HepG2 (cell line): ENCODE measurements at regions not wholly inside any gene's neighbourhood (a gene's known extent, or its start where the extent isn't known, plus 50 kb on each side); places are given as distances from the start of the nearest gene placed in this dataset.

Experiments used
- ATAC-seq: fragments of 200-7000 bp; cut with Tn5 transposase; 3 replicates; pipeline ENCODE4 v1.9.1; 2020; ENCODE audit warnings: mild to moderate bottlenecking, moderate library complexity
- BruUV-seq: library from RNA; stranded (reverse); fragments of 400-500 nt; replicated peaks from 2 replicates; lab custom pipeline; 2021; lab: Mats Ljungman, UMichigan
- CTCF ChIA-PET: fragments of 300-600 bp; formaldehyde crosslinking; extraction: SDS; loops from one replicate; lab custom pipeline; 2021; ENCODE audit warnings: low total read pairs, inconsistent platforms, low intra/inter-chr PET ratio; lab: Yijun Ruan, JAX
- POLR2A ChIA-PET: fragments of 350-600 bp; sonication (Branson Sonifier 250); formaldehyde crosslinking; loops from one replicate; lab custom pipeline; 2020; ENCODE audit warnings: antibody characterized with exemption, inconsistent platforms; lab: Yijun Ruan, JAX
- DNase-seq: peaks from one replicate; pipeline ENCODE4 v3.0.0-alpha.2; 2015; ENCODE audit warnings: low spot score
- FAIRE-seq: peaks from 3 replicates; lab custom pipeline; 2011; peaks lifted over from hg19 to GRCh38; lab: Jason Lieb, UNC
- H2AFZ ChIP-seq: one replicate; pipeline ENCODE4 v1.6.1; 2011; ENCODE audit warnings: low read length, inconsistent platforms
- H3K27ac ChIP-seq: fragments of 300-600 bp; 3 replicates; pipeline ENCODE4 v1.8.0; 2011; ENCODE audit warnings: mixed run types, mild to moderate bottlenecking, mixed read lengths, low read length, inconsistent platforms; ENCODE audit not compliant: insufficient read depth; ENCODE audit errors: extremely low read length
- H3K27me3 ChIP-seq, 2 experiments: fragments of 200-600 bp in 1 of 2; 2 replicates in 1 of 2; 3 replicates in 1 of 2; pipeline versions ENCODE4 v1.6.0 to v1.8.0; 2011; ENCODE audit warnings: low read length in 2 of 2, mild to moderate bottlenecking in 2 of 2, moderate library complexity in 2 of 2, inconsistent platforms in 1 of 2; ENCODE audit not compliant: insufficient read depth in 2 of 2, control insufficient read depth in 1 of 2
- H3K36me3 ChIP-seq, 2 experiments: fragments of 200-600 bp in 1 of 2; replicated peaks in 1 of 2; 2 replicates in 1 of 2; 3 replicates in 1 of 2; pipeline versions ENCODE4 v1.5.1 to v1.8.0; 2011; ENCODE audit warnings: low read length in 2 of 2, inconsistent platforms in 1 of 2; ENCODE audit not compliant: insufficient read depth in 2 of 2, control insufficient read depth in 1 of 2
- H3K4me1 ChIP-seq: 2 replicates; pipeline ENCODE4 v1.5.1; 2012; ENCODE audit warnings: low read length, inconsistent platforms; ENCODE audit not compliant: insufficient read depth
- H3K4me2 ChIP-seq: 2 replicates; pipeline ENCODE4 v1.6.0; 2011; ENCODE audit warnings: low read depth, low read length, inconsistent platforms
- H3K4me3 ChIP-seq, 3 experiments: fragments of 200-600 bp in 1 of 3; sonication (generic), shearing (Covaris generic) in 1 of 3; replicated peaks in 1 of 3; 2 replicates each; pipeline ENCODE4 v1.5.1; 2011 to 2016; ENCODE audit warnings: low read length in 3 of 3, inconsistent platforms in 2 of 3, low read depth in 2 of 3, mild to moderate bottlenecking in 2 of 3, control low read depth in 1 of 3, mixed read lengths in 1 of 3; ENCODE audit not compliant: insufficient read depth in 1 of 3
- H3K79me2 ChIP-seq: one replicate; pipeline ENCODE4 v1.6.1; 2011; ENCODE audit warnings: low read length, inconsistent platforms; ENCODE audit not compliant: insufficient read depth
- H3K9ac ChIP-seq: 2 replicates; pipeline ENCODE4 v1.6.0; 2011; ENCODE audit warnings: mild to moderate bottlenecking, low read depth, low read length, inconsistent platforms; ENCODE audit not compliant: insufficient read depth
- H3K9me3 ChIP-seq: 2 replicates; pipeline ENCODE4 v1.5.1; 2012; ENCODE audit warnings: mild to moderate bottlenecking, low read length
- H4K20me1 ChIP-seq: 2 replicates; pipeline ENCODE4 v1.6.0; 2011; ENCODE audit warnings: inconsistent platforms, mild to moderate bottlenecking, low read length, moderate library complexity; ENCODE audit not compliant: insufficient read depth
- FIP1L1 ChIP-seq: fragments of 200-400 bp; formaldehyde crosslinking; IDR thresholded peaks from 2 replicates; pipeline ENCODE4 v1.6.1; 2018; ENCODE audit warnings: low read depth, mild to moderate bottlenecking, low read length, moderate library complexity, borderline replicate concordance; ENCODE audit not compliant: insufficient read depth
- HNRNPLL ChIP-seq: fragments of 200-400 bp; formaldehyde crosslinking; IDR thresholded peaks from 2 replicates; pipeline ENCODE4 v1.6.1; 2017; ENCODE audit warnings: mild to moderate bottlenecking, low read depth, low read length; ENCODE audit not compliant: poor library complexity, severe bottlenecking
- ISL2 ChIP-seq: sonication (generic); formaldehyde crosslinking; IDR thresholded peaks from 2 replicates; pipeline ENCODE4 v1.5.0; 2020; ENCODE audit warnings: missing genetic modification reagents
- KLF15 ChIP-seq: sonication (generic); formaldehyde crosslinking; IDR thresholded peaks from 2 replicates; pipeline ENCODE4 v1.8.1; 2023; ENCODE audit warnings: borderline replicate concordance, mild to moderate bottlenecking, inconsistent platforms, missing genetic modification reagents, mixed read lengths
- MAX ChIP-seq: IDR thresholded peaks from 2 replicates; pipeline ENCODE4 v1.6.1; 2012; ENCODE audit warnings: inconsistent platforms
- PLRG1 ChIP-seq: fragments of 450-650 bp; conservative IDR thresholded peaks from 2 replicates; pipeline ENCODE4 v1.6.1; 2016
- SP2 ChIP-seq: sonication (generic); formaldehyde crosslinking; IDR thresholded peaks from 2 replicates; pipeline ENCODE4 v1.5.1; 2020; ENCODE audit warnings: mild to moderate bottlenecking, missing genetic modification reagents
- TARDBP ChIP-seq: sonication (generic); formaldehyde crosslinking; IDR thresholded peaks from 2 replicates; pipeline ENCODE4 v1.8.0; 2022; ENCODE audit warnings: mild to moderate bottlenecking, missing genetic modification reagents
- TBL1XR1 ChIP-seq: fragments of 150-350 bp; IDR thresholded peaks from 2 replicates; pipeline ENCODE4 v1.6.1; 2014; ENCODE audit warnings: borderline replicate concordance, low read length; ENCODE audit not compliant: partially characterized antibody
- TOE1 ChIP-seq: sonication (generic); formaldehyde crosslinking; IDR thresholded peaks from 2 replicates; pipeline ENCODE4 v1.4.0; 2020; ENCODE audit warnings: mild to moderate bottlenecking, missing genetic modification reagents
- ZBTB14 ChIP-seq: sonication (generic); formaldehyde crosslinking; IDR thresholded peaks from 2 replicates; pipeline ENCODE4 v1.4.0; 2020; ENCODE audit warnings: missing genetic modification reagents
- ZNF143 ChIP-seq: sonication (generic); formaldehyde crosslinking; IDR thresholded peaks from 2 replicates; pipeline ENCODE4 v1.4.0; 2020; ENCODE audit warnings: missing genetic modification reagents
- ZNF326 ChIP-seq: sonication (generic); formaldehyde crosslinking; IDR thresholded peaks from 2 replicates; pipeline ENCODE4 v1.4.0; 2020; ENCODE audit warnings: missing genetic modification reagents, borderline replicate concordance
- ZNF432 ChIP-seq: sonication (generic); formaldehyde crosslinking; IDR thresholded peaks from 2 replicates; pipeline ENCODE4 v1.5.0; 2020; ENCODE audit warnings: missing genetic modification reagents, mild to moderate bottlenecking, borderline replicate concordance
- ZNF709 ChIP-seq: sonication (generic); formaldehyde crosslinking; IDR thresholded peaks from 2 replicates; pipeline ENCODE4 v1.5.0; 2020; ENCODE audit warnings: mild to moderate bottlenecking, missing genetic modification reagents
- WGBS: methylation state at CpG from one replicate; pipeline ENCODE4 v1.1.6; 2017; ENCODE audit warnings: low lambda C conversion rate; 5-methylcytosine and 5-hydroxymethylcytosine counted together
- in situ Hi-C: cut with HindIII; loops from 2 replicates; pipeline ENCODE4 v1.10.0; 2017; ENCODE audit warnings: low pct_unique_long_range_greater_than_20kb; ENCODE audit not compliant: extremely low pct_ligation_motif_present
- intact Hi-C: fragments of 100-400 bp; cut with micrococcal nuclease; formaldehyde crosslinking; loops from one replicate; pipeline ENCODE4 v1.10.0; 2022; ENCODE audit not compliant: unreplicated experiment
- TF ChIP-seq, protein P1 (sequence below): sonication (generic); formaldehyde crosslinking; IDR thresholded peaks from 2 replicates; pipeline ENCODE4 v1.8.0; 2022; ENCODE audit warnings: mild to moderate bottlenecking, missing genetic modification reagents
- TF ChIP-seq, protein P2 (sequence below): sonication (generic); formaldehyde crosslinking; IDR thresholded peaks from 2 replicates; pipeline ENCODE4 v1.8.0; 2023; ENCODE audit warnings: mild to moderate bottlenecking, missing genetic modification reagents
- TF ChIP-seq, protein P3 (sequence below): IDR thresholded peaks from 2 replicates; pipeline ENCODE4 v1.6.1; 2016; ENCODE audit warnings: missing biosample characterization, missing genetic modification reagents, low read depth

- TF ChIP-seq, protein P1, sequence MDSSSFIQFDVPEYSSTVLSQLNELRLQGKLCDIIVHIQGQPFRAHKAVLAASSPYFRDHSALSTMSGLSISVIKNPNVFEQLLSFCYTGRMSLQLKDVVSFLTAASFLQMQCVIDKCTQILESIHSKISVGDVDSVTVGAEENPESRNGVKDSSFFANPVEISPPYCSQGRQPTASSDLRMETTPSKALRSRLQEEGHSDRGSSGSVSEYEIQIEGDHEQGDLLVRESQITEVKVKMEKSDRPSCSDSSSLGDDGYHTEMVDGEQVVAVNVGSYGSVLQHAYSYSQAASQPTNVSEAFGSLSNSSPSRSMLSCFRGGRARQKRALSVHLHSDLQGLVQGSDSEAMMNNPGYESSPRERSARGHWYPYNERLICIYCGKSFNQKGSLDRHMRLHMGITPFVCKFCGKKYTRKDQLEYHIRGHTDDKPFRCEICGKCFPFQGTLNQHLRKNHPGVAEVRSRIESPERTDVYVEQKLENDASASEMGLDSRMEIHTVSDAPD (CRISPR knock-in tag): no peak
- TF ChIP-seq TBL1XR1 (no peak), SP2 (CRISPR knock-in tag) (no peak), FIP1L1 (no peak), ISL2 (CRISPR knock-in tag) (no peak), ZNF326 (no peak), ZBTB14 (CRISPR knock-in tag) (no peak), TARDBP (CRISPR knock-in tag) (no peak)
- TF ChIP-seq, protein P2, sequence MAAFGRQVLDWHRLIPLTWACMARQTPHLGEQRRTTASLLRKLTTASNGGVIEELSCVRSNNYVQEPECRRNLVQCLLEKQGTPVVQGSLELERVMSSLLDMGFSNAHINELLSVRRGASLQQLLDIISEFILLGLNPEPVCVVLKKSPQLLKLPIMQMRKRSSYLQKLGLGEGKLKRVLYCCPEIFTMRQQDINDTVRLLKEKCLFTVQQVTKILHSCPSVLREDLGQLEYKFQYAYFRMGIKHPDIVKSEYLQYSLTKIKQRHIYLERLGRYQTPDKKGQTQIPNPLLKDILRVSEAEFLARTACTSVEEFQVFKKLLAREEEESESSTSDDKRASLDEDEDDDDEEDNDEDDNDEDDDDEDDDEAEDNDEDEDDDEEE (CRISPR knock-in tag): no peak
- TF ChIP-seq, all 625 proteins: peak for 0
Observed at GRCh38 chr16:72285728-72286127, 113.8 kb upstream of the PMFBP1 start (continued).

DNA sequence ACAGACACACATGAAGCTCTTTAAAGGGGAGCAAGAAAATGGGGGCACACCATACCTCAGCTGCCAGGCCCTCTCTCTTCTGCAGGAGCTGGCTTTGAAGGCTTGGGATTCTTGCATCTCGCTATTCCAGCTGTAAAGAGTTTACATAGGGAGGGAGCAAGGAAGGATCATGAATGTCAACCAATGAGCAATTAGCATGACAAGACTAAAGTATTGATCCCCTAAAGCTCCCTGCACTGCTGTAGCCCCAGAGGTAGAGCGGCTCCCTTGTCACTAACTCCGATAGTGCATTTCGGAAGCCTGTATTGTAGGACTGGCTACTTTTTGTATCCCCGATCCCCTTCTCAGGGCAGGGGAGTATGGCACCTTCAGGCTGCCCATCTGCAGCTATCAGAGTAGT lies 113.4 kb upstream of the PMFBP1 start:
- Histone ChIP-seq H3K36me3 (0 out of 5 replicates have a peak, but pooled peaks cover 0 to 2% of the 10 kb centered on the region in 2 experiments), H3K9me3 (no peaks in the 10 kb centered on the region), H3K4me3 (no peak overlapping the region), H3K9ac (no peak overlapping the region), H3K27me3 (no peaks in the 10 kb centered on the region), H3K79me2 (no peaks in the 10 kb centered on the region), H2AFZ (no peak overlapping the region), H3K27ac (no peak overlapping the region), H4K20me1 (no peaks in the 10 kb centered on the region), H3K4me2 (no peak overlapping the region), H3K4me1 (no peaks in the 10 kb centered on the region)
- ChIA-PET CTCF (no interaction called here), POLR2A (no interaction called here)
- no peak for FAIRE-seq
- BruUV-seq: no TSS peak
- intact Hi-C loops (no loop called here), in situ Hi-C loops (no loop called here)
- DNase-seq: no peak
- 94% methylated on average over 4 of the region's 5 CpGs for WGBS
- no peak for ATAC-seq
- TF ChIP-seq, protein P3, sequence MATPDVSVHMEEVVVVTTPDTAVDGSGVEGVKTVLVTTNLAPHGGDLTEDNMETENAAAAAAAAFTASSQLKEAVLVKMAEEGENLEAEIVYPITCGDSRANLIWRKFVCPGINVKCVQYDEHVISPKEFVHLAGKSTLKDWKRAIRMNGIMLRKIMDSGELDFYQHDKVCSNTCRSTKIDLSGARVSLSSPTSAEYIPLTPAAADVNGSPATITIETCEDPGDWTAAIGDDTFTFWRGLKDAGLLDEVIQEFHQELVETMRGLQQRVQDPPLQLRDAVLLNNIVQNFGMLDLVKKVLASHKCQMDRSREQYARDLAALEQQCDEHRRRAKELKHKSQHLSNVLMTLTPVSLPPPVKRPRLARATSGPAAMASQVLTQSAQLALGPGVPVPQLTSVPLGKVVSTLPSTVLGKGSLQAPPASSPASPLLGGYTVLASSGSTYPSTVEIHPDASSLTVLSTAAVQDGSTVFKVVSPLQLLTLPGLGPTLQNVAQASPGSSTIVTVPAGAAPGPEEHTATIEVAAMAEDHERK: no peak
- TF ChIP-seq TOE1 (CRISPR knock-in tag) (no peak), ZNF143 (CRISPR knock-in tag) (no peak), ZNF709 (no peak), MAX (no peak), HNRNPLL (no peak), ZNF432 (CRISPR knock-in tag) (no peak), PLRG1 (no peak), KLF15 (CRISPR knock-in tag) (no peak)
